Astrocyte (in vitro differentiated cells and primary cell): ENCODE measurements at regions not wholly inside any gene's neighbourhood (a gene's known extent, or its start where the extent isn't known, plus 50 kb on each side); places are given as distances from the start of the nearest gene placed in this dataset.
A peak's percentile ranks its signal among the peaks of the same experiment; 100 is the strongest.

Experiments used
- DNase-seq: peaks from one replicate; pipeline ENCODE4 v3.0.0-alpha.2; 2010; ENCODE audit warnings: low read depth
- FAIRE-seq: peaks from 2 replicates; lab custom pipeline; 2011; peaks lifted over from hg19 to GRCh38; lab: Jason Lieb, UNC
- H2AFZ ChIP-seq: 2 replicates; pipeline ENCODE4 v1.6.0; 2012; ENCODE audit warnings: low read depth, low read length, inconsistent platforms
- H3K27ac ChIP-seq: 2 replicates; pipeline ENCODE4 v1.5.1; 2011; ENCODE audit warnings: low read depth, low read length, inconsistent platforms
- H3K27me3 ChIP-seq: 2 replicates; pipeline ENCODE4 v1.6.0; 2011; ENCODE audit warnings: low read length, inconsistent platforms; ENCODE audit not compliant: insufficient read depth
- H3K36me3 ChIP-seq: 2 replicates; pipeline ENCODE4 v1.5.1; 2011; ENCODE audit warnings: low read length, inconsistent platforms; ENCODE audit not compliant: insufficient read depth
- H3K4me1 ChIP-seq: 2 replicates; pipeline ENCODE4 v1.5.1; 2011; ENCODE audit warnings: low read length, inconsistent platforms; ENCODE audit not compliant: insufficient read depth
- H3K4me2 ChIP-seq: 2 replicates; pipeline ENCODE4 v1.6.0; 2012; ENCODE audit warnings: low read length, inconsistent platforms
- H3K4me3 ChIP-seq: 2 replicates; pipeline ENCODE4 v1.5.1; 2011; ENCODE audit warnings: low read depth, mild to moderate bottlenecking, low read length, inconsistent platforms; ENCODE audit not compliant: insufficient read depth
- H3K79me2 ChIP-seq: 2 replicates; pipeline ENCODE4 v1.6.0; 2012; ENCODE audit warnings: mild to moderate bottlenecking, low read length, inconsistent platforms; ENCODE audit not compliant: insufficient read depth
- H3K9ac ChIP-seq: 2 replicates; pipeline ENCODE4 v1.6.0; 2012; ENCODE audit warnings: mild to moderate bottlenecking, low read length, inconsistent platforms
- H3K9me3 ChIP-seq: 2 replicates; pipeline ENCODE4 v1.5.1; 2012; ENCODE audit warnings: low read depth, mild to moderate bottlenecking, low read length, inconsistent platforms; ENCODE audit not compliant: insufficient read depth
- H4K20me1 ChIP-seq: 2 replicates; pipeline ENCODE4 v1.6.0; 2012; ENCODE audit warnings: low read length, inconsistent platforms; ENCODE audit not compliant: insufficient read depth
- H3K27ac Mint-ChIP-seq: one replicate; pipeline ENCODE4 v1.8.0; 2021; ENCODE audit warnings: mild to moderate bottlenecking, mixed read lengths; ENCODE audit not compliant: unreplicated experiment
- H3K27me3 Mint-ChIP-seq: one replicate; pipeline ENCODE4 v1.8.0; 2021; ENCODE audit warnings: low read depth, mixed read lengths; ENCODE audit not compliant: unreplicated experiment
- H3K36me3 Mint-ChIP-seq: one replicate; pipeline ENCODE4 v1.8.0; 2021; ENCODE audit warnings: low read depth, mixed read lengths; ENCODE audit not compliant: unreplicated experiment
- H3K4me1 Mint-ChIP-seq: one replicate; pipeline ENCODE4 v1.8.0; 2021; ENCODE audit warnings: low read depth, mixed read lengths; ENCODE audit not compliant: unreplicated experiment
- H3K4me3 Mint-ChIP-seq: one replicate; pipeline ENCODE4 v1.8.0; 2021; ENCODE audit warnings: mild to moderate bottlenecking, moderate library complexity, mixed read lengths; ENCODE audit not compliant: unreplicated experiment
- H3K9me3 Mint-ChIP-seq: one replicate; pipeline ENCODE4 v1.8.0; 2021; ENCODE audit warnings: mild to moderate bottlenecking, mixed read lengths; ENCODE audit not compliant: unreplicated experiment
- EZH2 ChIP-seq: IDR thresholded peaks from 2 replicates; pipeline ENCODE4 v1.6.1; 2012; ENCODE audit warnings: mild to moderate bottlenecking, low read length, inconsistent platforms; ENCODE audit not compliant: insufficient read depth
- TF ChIP-seq, protein P1 (sequence below): IDR thresholded peaks from 2 replicates; pipeline ENCODE4 v1.5.1; 2011; ENCODE audit warnings: low read depth, mild to moderate bottlenecking, inconsistent platforms, low read length, moderate library complexity; ENCODE audit not compliant: insufficient read depth

DNA sequence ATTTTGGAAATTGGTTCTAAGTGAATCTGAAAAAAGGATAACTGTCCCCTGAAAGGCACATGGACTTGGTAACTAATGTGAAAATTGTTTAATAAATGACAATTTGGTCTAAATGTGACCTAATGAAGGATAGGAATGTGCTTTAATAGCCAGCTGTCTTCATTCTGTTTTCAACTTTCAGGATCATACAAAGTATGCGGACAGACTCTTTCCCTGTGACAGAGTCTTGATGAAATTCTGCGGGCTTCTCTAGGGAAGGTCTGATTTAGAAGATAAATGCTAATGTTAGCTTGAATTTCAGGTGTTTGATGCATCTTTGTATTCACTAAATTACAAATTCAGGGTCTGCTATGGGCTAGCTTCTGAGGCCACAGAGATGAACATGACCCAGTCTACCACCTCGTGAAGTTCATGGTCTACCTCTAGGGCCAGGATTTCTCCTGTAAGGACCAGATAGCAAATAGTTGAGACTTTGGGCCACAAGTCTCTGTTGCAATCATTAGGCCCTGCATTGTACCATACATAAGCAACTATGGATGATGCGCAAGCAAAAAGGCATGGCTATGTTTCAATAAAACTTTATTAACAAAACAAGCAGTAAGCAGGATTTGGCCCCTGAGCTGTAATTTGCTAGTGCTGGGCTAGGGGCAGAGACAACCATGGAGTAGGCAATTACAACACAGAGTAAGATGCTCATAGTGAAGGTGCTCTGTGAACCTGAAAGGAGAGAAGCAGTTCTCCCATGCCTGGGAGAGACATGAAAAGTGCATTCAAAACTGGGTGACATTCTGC, 368.6 kb downstream of the INHBA start:
- H3K36me3 Mint-ChIP-seq: no peaks in the 10 kb centered on the region
- H3K4me3 Mint-ChIP-seq: no peak overlapping the region
- no peaks in the 10 kb centered on the region for H4K20me1 ChIP-seq
- H3K4me3 ChIP-seq: no peak overlapping the region
- H3K27ac Mint-ChIP-seq: peak overlapping the region; percentile 96
- H3K9me3 Mint-ChIP-seq: no peaks in the 10 kb centered on the region
- TF ChIP-seq, protein P1, sequence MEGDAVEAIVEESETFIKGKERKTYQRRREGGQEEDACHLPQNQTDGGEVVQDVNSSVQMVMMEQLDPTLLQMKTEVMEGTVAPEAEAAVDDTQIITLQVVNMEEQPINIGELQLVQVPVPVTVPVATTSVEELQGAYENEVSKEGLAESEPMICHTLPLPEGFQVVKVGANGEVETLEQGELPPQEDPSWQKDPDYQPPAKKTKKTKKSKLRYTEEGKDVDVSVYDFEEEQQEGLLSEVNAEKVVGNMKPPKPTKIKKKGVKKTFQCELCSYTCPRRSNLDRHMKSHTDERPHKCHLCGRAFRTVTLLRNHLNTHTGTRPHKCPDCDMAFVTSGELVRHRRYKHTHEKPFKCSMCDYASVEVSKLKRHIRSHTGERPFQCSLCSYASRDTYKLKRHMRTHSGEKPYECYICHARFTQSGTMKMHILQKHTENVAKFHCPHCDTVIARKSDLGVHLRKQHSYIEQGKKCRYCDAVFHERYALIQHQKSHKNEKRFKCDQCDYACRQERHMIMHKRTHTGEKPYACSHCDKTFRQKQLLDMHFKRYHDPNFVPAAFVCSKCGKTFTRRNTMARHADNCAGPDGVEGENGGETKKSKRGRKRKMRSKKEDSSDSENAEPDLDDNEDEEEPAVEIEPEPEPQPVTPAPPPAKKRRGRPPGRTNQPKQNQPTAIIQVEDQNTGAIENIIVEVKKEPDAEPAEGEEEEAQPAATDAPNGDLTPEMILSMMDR: no peak
- no peak for TF ChIP-seq EZH2
- H3K36me3 ChIP-seq: no peaks in the 10 kb centered on the region
- H3K79me2 ChIP-seq: no peaks in the 10 kb centered on the region
- H3K4me1 Mint-ChIP-seq: peaks cover 40% of the 10 kb centered on the region
- H3K4me1 ChIP-seq: peaks cover 16% of the 10 kb centered on the region
- no peaks in the 10 kb centered on the region for H3K27me3 Mint-ChIP-seq
- H3K9me3 ChIP-seq: no peaks in the 10 kb centered on the region
- peak overlapping the region; percentile 54 for H3K27ac ChIP-seq
- no peaks in the 10 kb centered on the region for H3K27me3 ChIP-seq
- peak overlapping the region; percentile 67 for H3K4me2 ChIP-seq
- H2AFZ ChIP-seq: no peak overlapping the region
- FAIRE-seq (peak; percentile 43), DNase-seq (no peak)
- peak overlapping the region; percentile 17 for H3K9ac ChIP-seq

DNA sequence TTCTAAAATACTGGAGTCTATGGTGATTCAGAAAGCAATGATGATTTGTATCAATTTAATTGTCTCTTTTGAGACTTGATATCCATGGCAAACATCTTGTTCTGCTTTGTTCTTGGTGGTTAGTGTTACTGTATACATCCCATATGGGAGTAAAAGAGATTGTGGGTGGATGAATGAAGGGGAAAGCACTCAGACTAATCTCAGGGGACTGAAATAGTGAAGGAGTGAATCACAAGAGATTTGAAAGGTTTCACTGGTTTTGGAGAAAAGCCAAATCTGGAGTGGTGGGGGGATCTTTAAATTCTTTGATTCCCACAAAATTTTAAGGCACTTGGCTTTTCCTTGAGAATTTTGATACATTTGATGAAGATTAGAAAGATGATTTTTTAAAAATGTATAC, 369.4 kb downstream of the INHBA start:
- H3K9me3 Mint-ChIP-seq: no peaks in the 10 kb centered on the region
- H3K27me3 Mint-ChIP-seq: no peaks in the 10 kb centered on the region
- no peaks in the 10 kb centered on the region for H4K20me1 ChIP-seq
- H3K79me2 ChIP-seq: no peaks in the 10 kb centered on the region
- no peaks in the 10 kb centered on the region for H3K9me3 ChIP-seq
- no peak overlapping the region for H3K4me3 ChIP-seq
- no peak overlapping the region for H2AFZ ChIP-seq
- H3K4me1 Mint-ChIP-seq: peaks cover 40% of the 10 kb centered on the region
- H3K4me1 ChIP-seq: peaks cover 17% of the 10 kb centered on the region
- no peaks in the 10 kb centered on the region for H3K36me3 Mint-ChIP-seq
- no peak overlapping the region for H3K4me3 Mint-ChIP-seq
- peak overlapping the region; percentile 67 for H3K4me2 ChIP-seq
- peak; percentile 71 for FAIRE-seq
- H3K9ac ChIP-seq: peak overlapping the region; percentile 37
- H3K36me3 ChIP-seq: no peaks in the 10 kb centered on the region
- H3K27ac Mint-ChIP-seq: peak overlapping the region; percentile 96
- peak; percentile 93 for DNase-seq
- no peaks in the 10 kb centered on the region for H3K27me3 ChIP-seq
- TF ChIP-seq, protein P1: no peak
- no peak for TF ChIP-seq EZH2
- peak overlapping the region; percentile 70 for H3K27ac ChIP-seq

DNA sequence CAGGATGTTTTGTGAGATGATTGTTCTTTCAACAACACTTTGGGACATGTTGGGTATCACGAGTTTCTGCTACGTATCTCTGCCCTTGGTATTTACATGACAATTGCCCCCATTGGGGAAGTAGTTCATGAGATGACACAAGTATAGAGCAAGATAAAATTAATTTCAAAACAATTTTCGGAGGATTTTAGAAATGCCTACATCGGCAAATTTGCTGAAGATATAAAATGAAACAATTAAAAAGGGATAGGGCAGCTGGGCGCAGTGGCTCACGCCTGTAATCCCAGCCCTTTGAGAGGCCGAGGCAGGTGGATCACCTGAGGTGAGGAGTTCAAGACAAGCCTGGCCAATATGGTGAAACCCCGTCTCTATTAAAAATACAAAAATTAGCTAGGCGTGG, 371.7 kb downstream of the INHBA start:
- no peak for TF ChIP-seq EZH2
- TF ChIP-seq, protein P1: no peak
- H3K36me3 Mint-ChIP-seq: no peaks in the 10 kb centered on the region
- no peaks in the 10 kb centered on the region for H3K27me3 Mint-ChIP-seq
- Histone ChIP-seq H3K9me3 (no peaks in the 10 kb centered on the region), H3K36me3 (no peaks in the 10 kb centered on the region), H4K20me1 (no peaks in the 10 kb centered on the region), H3K27ac (no peak overlapping the region), H3K4me3 (no peak overlapping the region), H2AFZ (no peak overlapping the region), H3K79me2 (no peaks in the 10 kb centered on the region), H3K9ac (no peak overlapping the region), H3K27me3 (no peaks in the 10 kb centered on the region), H3K4me1 (peaks cover 21% of the 10 kb centered on the region), H3K4me2 (no peak overlapping the region)
- no peak for DNase-seq
- H3K4me1 Mint-ChIP-seq: peaks cover 25% of the 10 kb centered on the region
- no peak overlapping the region for H3K27ac Mint-ChIP-seq
- no peaks in the 10 kb centered on the region for H3K9me3 Mint-ChIP-seq
- H3K4me3 Mint-ChIP-seq: no peak overlapping the region
- peak; percentile 63 for FAIRE-seq
